Endothelial cell of umbilical vein (primary cell): ENCODE measurements at regions not wholly inside any gene's neighbourhood (a gene's known extent, or its start where the extent isn't known, plus 50 kb on each side); places are given as distances from the start of the nearest gene placed in this dataset.

Experiments
- BruUV-seq: library from RNA; stranded (reverse); fragments of 400-500 nt; replicated peaks from 2 replicates; lab custom pipeline; 2021; lab: Mats Ljungman, UMichigan
- CTCF ChIA-PET: fragments of 300-600, 350-600 bp; sonication (Branson Sonifier 250); formaldehyde crosslinking; loops from one replicate; lab custom pipeline; 2021; ENCODE audit warnings: antibody characterized with exemption, inconsistent platforms; lab: Charles Lee
- POLR2A ChIA-PET: fragments of 300-600, 350-600 bp; sonication (Branson Sonifier 250); formaldehyde crosslinking; loops from one replicate; lab custom pipeline; 2021; ENCODE audit warnings: antibody characterized with exemption, inconsistent platforms; lab: Charles Lee
- DNase-seq: peaks from one replicate; pipeline ENCODE4 v3.0.0-alpha.2; 2011; ENCODE audit warnings: low read depth, low spot score
- FAIRE-seq: peaks from 2 replicates; lab custom pipeline; 2011; peaks lifted over from hg19 to GRCh38; lab: Jason Lieb, UNC
- H2AFZ ChIP-seq: 2 replicates; pipeline ENCODE4 v1.6.0; 2012; ENCODE audit warnings: low read depth, low read length, control low read depth, inconsistent platforms
- H3K27ac ChIP-seq: 2 replicates; pipeline ENCODE4 v1.5.1; 2011; ENCODE audit warnings: low read depth, mild to moderate bottlenecking, control low read depth, low read length, moderate library complexity; ENCODE audit not compliant: insufficient read depth
- H3K27me3 ChIP-seq, 2 experiments: 2 replicates each; pipeline versions ENCODE4 v1.6.0 to v1.6.1; 2011; ENCODE audit warnings: low read length in 2 of 2, mixed read lengths in 1 of 2; ENCODE audit not compliant: control insufficient read depth in 2 of 2, insufficient read depth in 2 of 2
- H3K36me3 ChIP-seq, 2 experiments: 2 replicates in 1 of 2; 3 replicates in 1 of 2; pipeline ENCODE4 v1.5.1; 2011; ENCODE audit warnings: low read length in 2 of 2, mild to moderate bottlenecking in 1 of 2, moderate library complexity in 1 of 2; ENCODE audit not compliant: control insufficient read depth in 2 of 2, insufficient read depth in 2 of 2; ENCODE audit errors: extremely low read depth in 1 of 2
- H3K4me1 ChIP-seq: 3 replicates; pipeline ENCODE4 v1.5.1; 2011; ENCODE audit warnings: mild to moderate bottlenecking, low read length; ENCODE audit not compliant: control insufficient read depth, insufficient read depth; ENCODE audit errors: extremely low read depth
- H3K4me2 ChIP-seq: 2 replicates; pipeline ENCODE4 v1.6.1; 2011; ENCODE audit warnings: low read length, control low read depth, mixed read lengths; ENCODE audit not compliant: insufficient read depth
- H3K4me3 ChIP-seq, 3 experiments: fragments of 200-600 bp in 1 of 3; sonication (generic), shearing (Covaris generic) in 1 of 3; replicated peaks in 1 of 3; 2 replicates each; pipeline ENCODE4 v1.5.1; 2011 to 2016; ENCODE audit warnings: control low read depth in 3 of 3, low read length in 3 of 3, mild to moderate bottlenecking in 2 of 3, inconsistent platforms in 1 of 3, low read depth in 1 of 3, moderate library complexity in 1 of 3; ENCODE audit not compliant: insufficient read depth in 1 of 3
- H3K79me2 ChIP-seq: 2 replicates; pipeline ENCODE4 v1.6.0; 2012; ENCODE audit warnings: low read length, inconsistent platforms; ENCODE audit not compliant: control insufficient read depth, insufficient read depth
- H3K9ac ChIP-seq: replicated peaks from 2 replicates; pipeline ENCODE3; 2011; ENCODE audit warnings: low read length, control low read depth; ENCODE audit not compliant: insufficient read depth; ENCODE audit errors: extremely low read depth
- H3K9me1 ChIP-seq: replicated peaks from 3 replicates; pipeline ENCODE4 v1.6.0; 2011; ENCODE audit warnings: mild to moderate bottlenecking, low read length; ENCODE audit not compliant: control insufficient read depth, insufficient read depth; ENCODE audit errors: extremely low read depth
- H3K9me3 ChIP-seq: replicated peaks from 2 replicates; pipeline ENCODE4 v1.5.1; 2012; ENCODE audit warnings: low read length, inconsistent platforms; ENCODE audit not compliant: control insufficient read depth, insufficient read depth
- H4K20me1 ChIP-seq: replicated peaks from 2 replicates; pipeline ENCODE3; 2011; ENCODE audit warnings: mild to moderate bottlenecking, low read length; ENCODE audit not compliant: control insufficient read depth, insufficient read depth; ENCODE audit errors: extremely low read depth
- EZH2 ChIP-seq: IDR thresholded peaks from 2 replicates; pipeline ENCODE4 v1.6.1; 2012; ENCODE audit warnings: borderline replicate concordance, low read depth, mild to moderate bottlenecking, moderate library complexity, low read length, inconsistent platforms; ENCODE audit not compliant: severe bottlenecking
- FOS ChIP-seq: IDR thresholded peaks from 2 replicates; pipeline ENCODE4 v1.6.1; 2011; ENCODE audit warnings: mild to moderate bottlenecking, low read length, moderate library complexity, borderline replicate concordance; ENCODE audit not compliant: insufficient read depth
- GATA2 ChIP-seq: IDR thresholded peaks from 2 replicates; pipeline ENCODE4 v1.7.0; 2011; ENCODE audit warnings: low read depth, mild to moderate bottlenecking, moderate library complexity, mixed read lengths, low read length; ENCODE audit not compliant: insufficient read length, insufficient read depth
- JUN ChIP-seq: IDR thresholded peaks from 2 replicates; pipeline ENCODE4 v1.6.1; 2011; ENCODE audit warnings: borderline replicate concordance, low read depth; ENCODE audit not compliant: insufficient read length, insufficient read depth
- MYC ChIP-seq: IDR thresholded peaks from one replicate; pipeline ENCODE4 v1.6.1; 2011; ENCODE audit warnings: mild to moderate bottlenecking, low read depth, low read length
- POLR2A ChIP-seq: IDR thresholded peaks from 2 replicates; pipeline ENCODE4 v1.6.1; 2012; ENCODE audit warnings: low read depth, mild to moderate bottlenecking, control low read depth, low read length
- POLR2AphosphoS5 ChIP-seq: IDR thresholded peaks from 2 replicates; pipeline ENCODE4 v1.6.1; 2012; ENCODE audit warnings: low read depth, mild to moderate bottlenecking, control low read depth, low read length, moderate library complexity; ENCODE audit not compliant: insufficient read depth
- dilution Hi-C: fragments of 300-500 bp; cut with MboI; formaldehyde crosslinking; loops from one replicate; pipeline ENCODE4 v1.15.0; 2019; ENCODE audit warnings: low sequenced_read_pairs; ENCODE audit not compliant: extremely low pct_ligation_motif_present
- intact Hi-C: fragments of 100-400 bp; cut with micrococcal nuclease; formaldehyde crosslinking; loops from one replicate; pipeline ENCODE4 v1.10.0; 2022
- TF ChIP-seq, protein P1 (sequence below), 2 donors: IDR thresholded peaks; 1 replicate in 1 of 2; 2 replicates in 1 of 2; pipeline ENCODE4 v1.5.1; 2011; ENCODE audit warnings: low read length in 2 of 2, mild to moderate bottlenecking in 2 of 2, moderate library complexity in 2 of 2, control low read depth in 1 of 2, inconsistent platforms in 1 of 2, low read depth in 1 of 2; ENCODE audit not compliant: insufficient read depth in 1 of 2; ENCODE audit errors: extremely low read depth in 1 of 2
- TF ChIP-seq, protein P2 (sequence below): IDR thresholded peaks from 2 replicates; pipeline ENCODE4 v1.6.1; 2011; ENCODE audit not compliant: insufficient read depth, insufficient read length

DNA sequence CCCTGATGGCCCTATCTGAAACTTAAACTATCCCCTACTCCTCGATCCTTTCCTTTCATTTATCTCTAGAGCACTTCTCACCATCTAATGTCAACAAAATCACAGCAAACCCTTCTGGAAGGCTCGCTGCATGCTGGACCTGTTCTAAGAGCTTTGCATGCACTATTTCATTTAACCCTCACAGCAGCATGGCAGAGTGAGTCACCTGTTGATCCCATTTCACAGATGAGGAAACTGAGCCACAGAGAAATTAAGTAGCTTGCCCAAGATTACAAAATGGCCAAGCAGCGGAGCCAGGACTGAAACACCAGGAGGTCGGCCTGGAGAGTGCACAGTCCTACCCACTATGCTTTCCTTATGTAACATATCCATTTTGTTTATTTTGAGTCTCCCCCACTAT lies 93.1 kb downstream of the ZNF622 start:
- no TSS peak for BruUV-seq
- POLR2A ChIA-PET: no interaction called here
- FAIRE-seq: no peak

More for the DNA sequence above, 93.1 kb downstream of the ZNF622 start:
- Histone ChIP-seq H3K9ac (no peak overlapping the region), H3K4me3 (no peak overlapping the region), H3K79me2 (no peaks in the 10 kb centered on the region), H2AFZ (no peak overlapping the region), H3K36me3 (no peaks in the 10 kb centered on the region), H3K9me3 (no peaks in the 10 kb centered on the region), H3K27ac (no peak overlapping the region), H3K27me3 (no peaks in the 10 kb centered on the region), H4K20me1 (no peaks in the 10 kb centered on the region), H3K4me2 (no peak overlapping the region), H3K4me1 (no peaks in the 10 kb centered on the region), H3K9me1 (no peaks in the 10 kb centered on the region)
- intact Hi-C loops: no loop called here
- TF ChIP-seq JUN (no peak), EZH2 (no peak), POLR2AphosphoS5 (no peak), POLR2A (no peak), FOS (no peak), GATA2 (no peak), MYC (no peak)
- TF ChIP-seq, protein P1, sequence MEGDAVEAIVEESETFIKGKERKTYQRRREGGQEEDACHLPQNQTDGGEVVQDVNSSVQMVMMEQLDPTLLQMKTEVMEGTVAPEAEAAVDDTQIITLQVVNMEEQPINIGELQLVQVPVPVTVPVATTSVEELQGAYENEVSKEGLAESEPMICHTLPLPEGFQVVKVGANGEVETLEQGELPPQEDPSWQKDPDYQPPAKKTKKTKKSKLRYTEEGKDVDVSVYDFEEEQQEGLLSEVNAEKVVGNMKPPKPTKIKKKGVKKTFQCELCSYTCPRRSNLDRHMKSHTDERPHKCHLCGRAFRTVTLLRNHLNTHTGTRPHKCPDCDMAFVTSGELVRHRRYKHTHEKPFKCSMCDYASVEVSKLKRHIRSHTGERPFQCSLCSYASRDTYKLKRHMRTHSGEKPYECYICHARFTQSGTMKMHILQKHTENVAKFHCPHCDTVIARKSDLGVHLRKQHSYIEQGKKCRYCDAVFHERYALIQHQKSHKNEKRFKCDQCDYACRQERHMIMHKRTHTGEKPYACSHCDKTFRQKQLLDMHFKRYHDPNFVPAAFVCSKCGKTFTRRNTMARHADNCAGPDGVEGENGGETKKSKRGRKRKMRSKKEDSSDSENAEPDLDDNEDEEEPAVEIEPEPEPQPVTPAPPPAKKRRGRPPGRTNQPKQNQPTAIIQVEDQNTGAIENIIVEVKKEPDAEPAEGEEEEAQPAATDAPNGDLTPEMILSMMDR (IDR thresholded peaks at IDR 0.05; ENCODE audit: extremely low read depth in 1 of 2, insufficient read depth in 1 of 2, low read depth in 1 of 2, low read length in 2 of 2): no peak
- TF ChIP-seq, protein P2, sequence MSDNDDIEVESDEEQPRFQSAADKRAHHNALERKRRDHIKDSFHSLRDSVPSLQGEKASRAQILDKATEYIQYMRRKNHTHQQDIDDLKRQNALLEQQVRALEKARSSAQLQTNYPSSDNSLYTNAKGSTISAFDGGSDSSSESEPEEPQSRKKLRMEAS: no peak
- dilution Hi-C loops: no loop called here
- no peak for DNase-seq
- CTCF ChIA-PET: interaction anchor here (0.6 kb wide), 1 partner anchor 1199 kb away, joined by 3 read pairs; no protein-coding TSS in a partner anchor
